Suppressor macrophage (primary cell): ENCODE measurements at regions not wholly inside any gene's neighbourhood (a gene's known extent, or its start where the extent isn't known, plus 50 kb on each side); places are given as distances from the start of the nearest gene placed in this dataset.
"Not testable (repeated sequence)": the region's sequence is repeated elsewhere in the genome, so short reads cannot be mapped to it uniquely, and the experiment has no call there.

Experiments
- DNase-seq, 4 experiments: peaks; one replicate each; pipeline ENCODE4 v3.0.0-alpha.2; 2020 to 2022

- no peak for DNase-seq
These were observed 182.6 kb upstream of the CXCL12 start for GRCh38 chr10:44567471-44567870.

GRCh38 chr10:44569193-44570091 lies 184.5 kb upstream of the CXCL12 start:
- no peak for DNase-seq

DNA sequence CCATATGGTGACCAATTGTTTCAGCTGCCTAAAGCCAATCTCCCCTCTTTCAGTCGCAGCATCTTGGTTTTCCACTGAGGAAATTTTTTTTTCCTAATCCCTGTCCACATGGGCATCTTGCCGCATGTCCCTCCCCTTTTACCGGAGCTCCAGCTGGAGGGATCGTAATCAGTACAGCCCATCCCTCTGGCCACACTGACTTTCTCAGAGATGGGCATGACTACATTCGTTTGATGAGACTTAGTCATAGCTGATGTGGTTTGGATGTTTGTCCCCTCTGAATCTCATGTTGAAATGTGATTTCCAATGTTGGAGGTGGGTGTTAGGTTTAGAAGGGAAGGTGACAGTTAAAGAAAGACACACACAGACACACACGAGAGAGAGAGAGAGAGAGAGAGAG lies 186.8 kb upstream of the CXCL12 start:
- no peak for DNase-seq

DNA sequence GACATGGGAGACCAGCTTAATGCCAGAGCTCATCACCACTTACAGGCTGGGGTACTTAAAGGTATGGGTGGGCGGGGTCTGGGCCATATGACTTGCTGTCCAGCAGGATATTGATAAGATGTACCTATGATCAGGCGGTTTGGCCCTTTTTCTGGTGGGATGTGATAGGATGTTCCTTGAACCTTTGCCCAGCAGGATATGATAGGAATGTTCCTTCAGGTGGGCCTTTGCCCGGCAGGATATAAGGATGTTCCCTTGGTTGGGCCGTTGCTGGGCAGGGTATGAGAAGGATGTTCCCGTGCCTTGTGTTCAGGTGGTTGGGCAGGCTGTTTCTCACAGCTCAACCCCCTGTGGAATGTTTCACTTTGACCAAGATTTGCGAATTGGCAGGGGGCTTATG lies 187.2 kb upstream of the CXCL12 start:
- no peak for DNase-seq

DNA sequence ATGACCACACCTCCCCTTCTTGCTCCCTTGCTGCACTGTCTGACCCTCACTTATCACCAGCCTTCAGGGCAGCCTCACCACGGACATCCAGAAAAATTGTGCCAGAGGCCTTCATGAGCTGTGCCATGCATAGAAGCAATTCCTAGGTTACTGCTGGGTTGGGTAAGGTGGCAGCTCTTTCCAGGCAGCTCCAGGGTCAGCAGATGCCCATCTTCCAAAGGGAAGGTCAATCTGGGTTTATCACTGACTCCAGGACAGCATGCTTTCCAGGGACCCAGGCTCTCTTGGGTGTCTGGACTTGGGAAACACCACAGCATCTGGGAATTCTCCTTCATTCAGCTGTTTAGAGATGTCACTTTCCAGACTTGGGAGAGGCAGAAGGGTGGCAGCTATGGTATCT lies 188.9 kb upstream of the CXCL12 start:
- no peak for DNase-seq

- no peak for DNase-seq
These were observed 189.9 kb upstream of the CXCL12 start for GRCh38 chr10:44574596-44575480.

DNA sequence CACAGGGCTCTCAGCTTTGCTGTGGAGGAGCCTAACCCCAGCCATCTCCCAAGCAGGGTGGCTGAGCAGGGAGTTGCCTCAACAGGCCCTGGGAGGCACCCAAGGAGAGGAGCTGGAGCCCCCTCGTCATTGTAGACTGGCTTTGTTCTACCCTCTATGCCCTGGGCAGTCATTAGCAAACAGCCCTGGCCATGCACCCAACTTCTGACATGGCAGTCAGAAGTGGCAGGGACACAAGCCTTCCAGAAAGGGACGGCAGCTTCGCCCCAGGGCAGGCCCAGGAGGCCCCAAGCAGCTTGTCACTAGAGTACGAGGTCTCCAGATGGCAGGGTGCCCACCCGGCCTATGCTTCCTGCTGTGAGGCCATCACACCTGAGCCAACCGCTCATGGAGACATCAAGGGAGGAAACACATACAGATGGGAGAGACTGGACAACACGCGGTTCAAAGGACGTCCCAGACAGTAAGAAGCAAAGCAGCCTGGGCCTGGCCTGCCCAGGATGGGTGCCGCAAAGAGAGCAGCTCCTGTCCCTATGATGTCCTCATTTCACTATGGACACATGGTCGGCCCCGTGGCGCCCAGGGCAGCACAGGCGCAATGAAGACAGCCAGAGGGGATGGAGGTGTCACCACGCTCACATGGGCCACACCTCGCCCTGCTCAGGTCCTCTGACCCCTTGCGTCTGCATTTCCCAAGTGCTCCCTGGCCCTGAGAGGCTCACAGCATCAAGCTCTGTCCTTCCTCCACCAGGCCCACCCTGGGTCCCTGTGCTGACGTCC lies 190.9 kb upstream of the CXCL12 start:
- no peak for DNase-seq

GRCh38 chr10:44576702-44577191 lies 191.8 kb upstream of the CXCL12 start:
- DNase-seq: no peak

DNA sequence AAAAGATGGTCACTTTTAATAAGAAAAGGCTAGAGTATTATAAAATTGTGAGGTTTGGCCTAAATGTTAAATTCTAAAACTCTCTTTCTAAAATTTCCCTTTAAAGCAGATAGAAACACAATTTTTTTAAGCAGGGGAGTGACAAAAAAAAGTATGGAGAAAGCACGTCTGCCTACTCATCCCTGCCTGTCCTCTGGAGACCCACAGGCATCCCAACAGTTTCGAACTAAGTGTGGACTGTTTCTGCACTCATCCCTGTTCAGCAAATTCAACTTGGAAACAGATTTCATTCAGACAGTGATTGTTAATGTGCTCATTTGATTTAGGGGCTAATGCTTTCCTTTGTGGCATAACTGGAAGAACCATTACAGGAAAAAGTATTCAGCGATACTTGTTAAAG lies 192.6 kb upstream of the CXCL12 start:
- no peak for DNase-seq

GRCh38 chr10:44578271-44578670 lies 193.4 kb upstream of the CXCL12 start:
- no peak for DNase-seq

- DNase-seq: not testable (repeated sequence)
These were observed 194.1 kb upstream of the CXCL12 start for GRCh38 chr10:44578963-44579362.

DNA sequence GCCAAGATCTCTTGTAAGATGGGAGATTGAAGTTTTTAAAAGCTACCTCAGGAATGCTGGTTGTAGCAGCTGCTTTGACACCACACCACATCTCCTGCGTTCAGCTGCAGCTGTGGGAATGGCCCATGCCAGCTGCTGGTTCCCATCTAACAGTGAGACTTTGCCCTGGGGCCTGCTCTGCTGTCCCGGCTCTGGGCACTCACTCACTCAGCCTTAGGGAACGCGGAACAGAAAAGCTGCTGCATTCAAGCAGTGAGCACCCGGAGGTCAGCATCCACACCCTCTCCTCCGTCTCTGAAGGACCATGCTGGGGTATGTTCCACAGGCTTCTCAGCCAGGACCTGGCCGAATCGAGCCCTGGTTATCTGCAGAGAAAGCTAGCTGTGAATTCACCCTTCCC lies 197.1 kb upstream of the CXCL12 start:
- no peak for DNase-seq

DNA sequence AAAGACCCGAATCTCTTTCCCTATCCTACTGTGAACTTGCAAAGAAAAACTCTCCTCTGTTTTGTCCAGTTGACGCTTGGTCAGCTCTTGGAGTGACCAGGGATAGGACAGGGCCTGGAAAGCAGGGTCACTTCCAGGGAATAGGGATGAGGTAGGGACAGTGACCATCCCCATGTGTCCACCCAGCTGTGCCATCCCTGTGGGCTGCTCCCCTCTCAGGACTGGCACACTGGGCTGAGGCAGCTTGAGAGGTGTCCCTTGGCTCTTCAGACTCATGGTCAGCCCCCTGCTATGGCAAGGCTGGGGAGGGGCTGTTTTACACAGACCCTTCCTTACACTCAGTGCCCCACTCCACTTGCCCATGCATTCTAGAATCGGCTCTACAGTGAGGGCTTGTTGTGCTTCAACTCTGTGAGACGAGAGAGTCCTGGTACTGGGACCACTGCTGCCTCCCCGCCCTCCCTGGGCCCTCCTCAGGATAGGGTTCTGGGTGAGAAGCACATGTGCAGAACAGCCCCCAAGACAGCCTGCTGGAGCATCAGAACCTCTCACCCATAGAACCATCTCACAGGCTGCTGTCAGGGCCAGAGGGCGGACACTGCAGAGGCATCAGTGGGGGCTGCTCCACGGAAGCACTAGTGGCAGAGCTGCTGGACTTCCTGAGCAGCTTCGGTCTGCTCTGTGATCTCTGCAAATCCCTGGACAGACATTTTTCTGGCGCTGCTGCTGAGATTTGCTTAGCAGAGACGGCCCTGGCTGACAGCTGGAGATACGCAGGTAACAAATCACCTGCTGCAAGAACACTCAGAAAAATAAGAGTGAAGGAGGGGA lies 202.8 kb upstream of the CXCL12 start:
- DNase-seq: no peak

DNA sequence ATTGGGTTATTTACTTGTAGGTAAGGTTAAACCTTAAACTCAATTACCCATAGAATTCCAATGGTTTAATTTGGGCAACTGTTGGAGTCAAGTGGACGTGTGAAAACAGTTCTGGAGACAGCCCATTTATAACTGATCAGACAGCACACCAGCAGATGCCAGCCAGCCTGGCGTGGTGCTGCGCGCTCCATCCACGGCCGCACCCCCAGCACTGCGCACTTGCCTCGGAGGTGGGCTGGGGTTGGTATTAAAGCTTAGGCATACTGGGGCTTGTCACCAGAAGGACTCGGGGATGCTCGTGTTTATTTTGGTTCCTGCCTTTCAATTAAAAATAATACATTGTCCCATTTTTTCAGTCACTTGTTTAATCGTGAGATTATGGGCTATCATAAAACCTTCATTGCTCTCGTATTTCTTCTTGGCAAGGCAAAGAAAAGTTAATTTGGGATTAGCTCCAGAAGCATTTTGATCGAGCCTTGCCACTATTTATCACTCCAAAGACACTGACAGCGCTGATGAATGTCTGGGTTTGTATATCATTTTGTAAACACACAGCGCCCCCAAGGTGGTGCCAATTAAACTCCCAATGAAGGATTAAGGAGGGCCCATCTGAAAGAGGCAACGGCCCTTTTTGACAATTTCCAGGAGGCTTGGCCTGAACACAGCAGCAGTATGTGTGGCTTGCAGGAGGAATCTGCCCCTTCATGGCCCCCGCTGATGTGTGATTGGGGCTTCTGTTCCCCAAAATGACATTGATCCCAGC lies 204.5 kb upstream of the CXCL12 start:
- DNase-seq: peak in 1 of 4 experiments; percentile 14

DNA sequence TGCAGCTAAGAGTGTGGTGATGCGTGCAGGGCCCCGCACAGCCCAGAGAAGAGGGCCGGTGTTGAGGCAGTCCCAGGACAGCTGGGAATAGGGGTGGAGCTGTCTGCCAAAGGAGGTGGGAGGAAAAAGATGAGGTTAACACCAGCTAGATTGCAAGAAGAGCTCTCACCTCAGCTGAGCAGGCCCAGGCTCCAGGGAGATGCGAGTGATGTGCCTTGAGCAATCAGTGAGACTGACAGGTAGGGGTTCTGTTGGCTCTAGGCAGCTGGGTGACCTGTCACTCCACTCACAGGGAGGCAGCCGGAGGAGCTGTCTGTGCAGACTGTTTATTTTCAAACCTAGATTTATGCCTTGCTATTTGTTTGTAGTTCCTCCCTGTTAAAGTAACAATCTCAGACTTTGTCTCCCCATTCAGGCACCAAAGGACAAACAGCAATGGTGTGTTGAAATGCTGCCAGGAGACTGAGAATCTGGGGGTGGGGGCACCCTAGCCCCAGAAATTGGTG lies 205.1 kb upstream of the CXCL12 start:
- DNase-seq: no peak

DNA sequence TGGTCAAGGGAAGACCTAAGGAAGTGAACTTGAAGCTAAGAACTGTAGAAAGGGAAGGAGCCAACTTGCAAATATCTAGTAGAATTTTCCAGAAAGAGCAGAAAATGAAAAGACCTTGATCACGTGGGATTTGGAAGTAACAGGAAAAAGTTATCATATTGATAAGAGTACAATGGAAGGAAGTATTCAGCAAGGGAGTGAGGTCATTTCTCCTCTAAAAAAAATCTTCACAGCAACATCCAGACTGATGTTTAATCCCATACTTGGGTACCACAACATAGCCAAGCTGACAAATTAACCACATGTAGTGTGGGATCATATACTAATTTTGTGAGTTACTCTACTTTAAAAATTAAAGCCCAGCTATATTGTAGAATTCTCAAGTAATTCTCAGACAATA lies 207.0 kb upstream of the CXCL12 start:
- DNase-seq: no peak

DNA sequence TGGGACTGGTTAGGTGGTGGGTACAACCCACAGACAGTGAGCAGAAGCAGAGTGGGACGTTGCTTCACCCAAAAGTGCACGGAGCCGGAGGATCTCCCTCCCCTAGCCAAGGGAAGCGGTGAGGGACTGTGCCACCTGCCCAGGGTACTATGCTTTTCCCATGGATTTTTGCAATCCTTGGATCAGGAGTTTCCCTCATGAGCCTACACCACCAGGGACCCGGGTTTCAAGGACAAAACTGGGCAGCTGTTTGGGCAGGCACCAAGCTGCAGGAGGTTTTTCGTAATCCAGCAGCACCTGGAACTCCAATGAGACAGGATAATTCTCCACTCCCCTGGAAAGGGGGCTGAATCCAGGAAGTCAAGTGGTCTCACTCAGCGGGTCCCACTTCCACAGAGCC lies 209.1 kb upstream of the CXCL12 start:
- no peak for DNase-seq

DNA sequence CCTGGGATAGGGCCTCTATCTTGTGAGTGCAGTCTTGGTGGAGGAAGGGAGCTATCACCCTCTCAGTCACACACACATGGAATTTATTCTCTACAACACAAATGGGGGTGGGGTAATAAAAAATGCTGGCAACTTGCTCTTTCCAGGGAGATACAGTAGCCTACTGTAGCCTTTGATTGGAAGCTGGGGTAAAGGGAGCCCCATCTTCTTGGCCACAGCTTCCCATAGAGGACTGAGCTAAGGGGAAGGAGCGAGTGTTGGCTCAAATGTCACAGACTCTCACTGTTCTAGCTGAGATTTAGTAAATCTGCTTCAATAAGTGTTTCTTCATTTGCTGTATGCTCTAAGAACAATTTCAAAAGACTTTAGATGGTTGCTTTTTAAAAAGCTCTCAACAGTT lies 222.2 kb upstream of the CXCL12 start:
- no peak for DNase-seq

- no peak for DNase-seq
These were observed 234.0 kb upstream of the CXCL12 start for GRCh38 chr10:44618910-44619309.

DNA sequence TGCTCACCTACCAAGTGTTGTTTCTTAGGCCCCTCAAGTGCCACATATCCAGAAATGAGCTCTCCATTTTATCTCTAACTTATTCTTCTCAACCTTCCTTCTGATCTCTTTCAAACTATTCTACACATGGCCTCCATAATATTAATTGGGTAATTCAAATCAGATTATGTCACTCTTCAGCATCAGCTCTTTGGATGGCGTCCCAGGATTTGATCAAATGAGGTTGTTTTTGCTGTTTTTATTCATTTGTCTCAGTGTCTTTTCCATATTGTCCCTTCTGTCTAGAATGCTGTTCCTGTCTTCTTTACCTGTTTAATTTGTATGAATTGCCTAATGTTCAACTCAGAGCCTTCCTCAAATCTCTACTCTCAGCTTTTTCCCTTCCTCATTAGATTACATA lies 234.6 kb upstream of the CXCL12 start:
- no peak for DNase-seq

GRCh38 chr10:44619975-44620374 lies 235.1 kb upstream of the CXCL12 start:
- no peak for DNase-seq
